H1 (cell line): ENCODE measurements at regions not wholly inside any gene's neighbourhood (a gene's known extent, or its start where the extent isn't known, plus 50 kb on each side); places are given as distances from the start of the nearest gene placed in this dataset.

Experiments
- POLR2A ChIP-seq, 2 experiments: IDR thresholded peaks; 1 replicate in 1 of 2; 2 replicates in 1 of 2; pipeline ENCODE4 v1.6.1; 2011; ENCODE audit warnings: low read depth in 2 of 2, low read length in 2 of 2, mild to moderate bottlenecking in 2 of 2; ENCODE audit errors: control extremely low read depth in 1 of 2
- POLR2AphosphoS5 ChIP-seq: IDR thresholded peaks from 2 replicates; pipeline ENCODE4 v1.6.1; 2011; ENCODE audit warnings: low read depth, low read length
- SIN3A ChIP-seq, 2 experiments: IDR thresholded peaks in 1 of 2; conservative IDR thresholded peaks in 1 of 2; 2 replicates each; pipeline ENCODE4 v1.6.1; 2011 to 2012; ENCODE audit warnings: low read length in 2 of 2, improper control_type of control experiment in 1 of 2, low read depth in 1 of 2, mild to moderate bottlenecking in 1 of 2

DNA sequence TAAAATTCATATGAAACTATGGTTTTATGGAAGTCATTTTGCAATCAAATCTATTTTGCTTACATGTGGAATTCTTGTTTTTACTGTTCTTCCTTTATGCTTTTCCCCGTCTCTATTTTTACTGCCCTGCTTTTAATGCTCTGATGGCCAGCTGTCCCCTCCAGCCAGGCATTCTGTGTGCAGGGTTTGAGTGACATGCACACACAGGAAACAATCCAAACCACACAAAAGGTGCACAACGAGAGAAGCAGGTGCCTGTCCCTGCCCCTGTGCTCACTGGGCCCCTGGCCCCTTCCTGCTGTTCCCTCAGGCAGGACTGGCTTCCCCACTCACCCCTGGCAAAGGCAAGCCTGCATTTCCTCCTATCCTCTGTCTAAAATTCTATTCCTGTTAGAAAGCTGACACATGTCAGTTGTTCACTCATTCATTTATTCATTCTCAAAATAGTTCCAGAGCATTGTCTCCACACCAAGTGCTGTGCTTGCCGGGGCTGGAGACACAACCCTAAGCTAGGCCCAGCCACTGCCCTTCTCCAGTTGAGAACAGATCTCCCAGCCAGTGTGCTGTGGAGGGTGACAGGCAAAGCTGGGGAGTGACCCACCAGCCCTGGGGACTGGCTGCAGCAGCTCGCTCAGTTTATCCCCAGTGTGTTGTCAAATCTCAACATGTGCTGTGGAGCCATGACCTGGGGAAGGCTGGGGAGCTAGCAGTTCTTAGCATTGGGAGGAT, 346.3 kb downstream of the FBXW7 start (continued):
- TF ChIP-seq POLR2A (IDR thresholded peaks at IDR 0.05; ENCODE audit: control extremely low read depth in 1 of 2, low read depth in 2 of 2, low read length in 2 of 2) (no peak), SIN3A (conservative IDR thresholded peaks at IDR 0.05 in 1 of 2, IDR thresholded peaks at IDR 0.05 in 1 of 2; ENCODE audit: low read depth in 1 of 2, low read length in 2 of 2) (no peak), POLR2AphosphoS5 (no peak)
